Prostate gland (tissue), 2 donors: ENCODE measurements at regions not wholly inside any gene's neighbourhood (a gene's known extent, or its start where the extent isn't known, plus 50 kb on each side); places are given as distances from the start of the nearest gene placed in this dataset.
"Not testable (repeated sequence)": the region's sequence is repeated elsewhere in the genome, so short reads cannot be mapped to it uniquely, and the experiment has no call there.

Source experiments
- DNase-seq: peaks from one replicate; pipeline ENCODE4 v3.0.0-alpha.2; 2019; ENCODE audit warnings: low spot score
- H3K27ac ChIP-seq, 2 donors: fragments of 200-600 bp; sonication (generic); 2 replicates each; pipeline ENCODE4 v1.5.1; 2017 to 2019
- H3K27me3 ChIP-seq: fragments of 200-600 bp; sonication (generic); replicated peaks from 2 replicates; pipeline ENCODE4 v1.5.1; 2019; ENCODE audit not compliant: insufficient read depth
- H3K36me3 ChIP-seq, 2 donors: fragments of 200-600 bp; sonication (generic); 1 replicate in 1 of 2; 2 replicates in 1 of 2; pipeline versions ENCODE4 v1.5.1 to v1.8.1; 2017 to 2019
- H3K4me1 ChIP-seq: fragments of 200-600 bp; sonication (generic); replicated peaks from 2 replicates; pipeline ENCODE4 v1.5.1; 2019
- H3K4me3 ChIP-seq, 2 donors: fragments of 200-600 bp; sonication (generic); 2 replicates each; pipeline ENCODE4 v1.5.1; 2017 to 2019
- H3K9me3 ChIP-seq: fragments of 200-600 bp; sonication (generic); 2 replicates; pipeline ENCODE4 v1.5.1; 2017
- CTCF ChIP-seq, 4 experiments: fragments of 200-600 bp in 2 of 4; fragments of 450-650 bp in 2 of 4; sonication (generic) in 2 of 4; IDR thresholded peaks; 1 replicate in 3 of 4; 2 replicates in 1 of 4; pipeline ENCODE4 v1.5.1; 2016 to 2019; ENCODE audit warnings: antibody characterized with exemption in 4 of 4, mild to moderate bottlenecking in 2 of 4, moderate library complexity in 2 of 4
- POLR2A ChIP-seq: fragments of 450-650 bp; IDR thresholded peaks from one replicate; pipeline ENCODE4 v1.6.1; 2016; ENCODE audit warnings: antibody characterized with exemption, mild to moderate bottlenecking
- POLR2AphosphoS5 ChIP-seq: sonication (generic); formaldehyde crosslinking; IDR thresholded peaks from one replicate; pipeline ENCODE4 v1.6.1; 2017; ENCODE audit warnings: antibody characterized with exemption
- WGBS: methylation state at CpG from one replicate; pipeline ENCODE4 v1.1.5; 2018; 5-methylcytosine and 5-hydroxymethylcytosine counted together
- intact Hi-C: fragments of 100-400 bp; cut with DNase I; formaldehyde crosslinking; loops from one replicate; pipeline ENCODE4 v1.14.2; 2022

DNA sequence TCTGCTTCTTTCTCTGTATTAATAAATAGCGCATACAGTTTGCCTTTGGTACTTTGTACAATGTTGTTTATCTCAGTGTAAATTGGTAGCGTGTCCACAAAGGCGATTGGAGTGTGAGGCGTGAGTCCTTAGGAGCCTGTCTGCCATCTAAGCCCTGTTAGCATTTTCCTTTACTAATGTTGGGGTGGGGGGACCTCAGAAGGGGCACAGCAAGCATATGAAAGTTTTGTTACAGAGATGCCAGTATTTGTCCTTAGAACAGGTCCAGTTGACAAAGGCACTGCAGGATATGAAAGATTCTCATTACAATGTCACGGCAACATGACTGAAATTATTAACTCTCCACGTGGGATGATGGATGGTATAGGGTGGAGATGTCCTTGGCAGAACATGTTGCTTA, 796.8 kb upstream of the TPTE start:
- H3K36me3 ChIP-seq, H3K27ac ChIP-seq, intact Hi-C loops, H3K4me3 ChIP-seq, H3K9me3 ChIP-seq, H3K27me3 ChIP-seq, H3K4me1 ChIP-seq, DNase-seq: not testable (repeated sequence)
- 57% methylated on average over 6 of the region's 6 CpGs for WGBS

DNA sequence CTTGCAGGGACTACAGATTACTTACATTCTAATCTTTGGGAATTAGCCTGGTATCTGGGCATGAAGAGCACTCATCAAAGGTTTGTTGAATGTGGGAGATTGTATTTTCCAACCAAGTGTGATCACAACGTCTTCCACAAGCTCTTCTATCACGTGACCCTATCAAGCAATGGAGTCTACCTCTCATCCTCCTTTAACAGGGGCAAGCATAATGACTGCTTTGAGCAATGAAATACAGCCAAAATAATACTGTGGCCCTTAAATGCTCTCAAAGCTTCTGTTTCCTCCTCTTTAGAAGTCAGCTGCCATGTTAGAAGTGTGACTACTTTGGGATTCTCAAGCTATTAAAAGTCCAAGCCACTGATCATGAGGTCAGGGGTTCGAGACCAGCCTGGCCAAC, 794.2 kb upstream of the TPTE start:
- WGBS = 29% methylated on average over 3 of the region's 3 CpGs
- H3K27ac ChIP-seq, H3K4me1 ChIP-seq, intact Hi-C loops, H3K27me3 ChIP-seq, H3K4me3 ChIP-seq, H3K36me3 ChIP-seq, H3K9me3 ChIP-seq, DNase-seq: not testable (repeated sequence)

DNA sequence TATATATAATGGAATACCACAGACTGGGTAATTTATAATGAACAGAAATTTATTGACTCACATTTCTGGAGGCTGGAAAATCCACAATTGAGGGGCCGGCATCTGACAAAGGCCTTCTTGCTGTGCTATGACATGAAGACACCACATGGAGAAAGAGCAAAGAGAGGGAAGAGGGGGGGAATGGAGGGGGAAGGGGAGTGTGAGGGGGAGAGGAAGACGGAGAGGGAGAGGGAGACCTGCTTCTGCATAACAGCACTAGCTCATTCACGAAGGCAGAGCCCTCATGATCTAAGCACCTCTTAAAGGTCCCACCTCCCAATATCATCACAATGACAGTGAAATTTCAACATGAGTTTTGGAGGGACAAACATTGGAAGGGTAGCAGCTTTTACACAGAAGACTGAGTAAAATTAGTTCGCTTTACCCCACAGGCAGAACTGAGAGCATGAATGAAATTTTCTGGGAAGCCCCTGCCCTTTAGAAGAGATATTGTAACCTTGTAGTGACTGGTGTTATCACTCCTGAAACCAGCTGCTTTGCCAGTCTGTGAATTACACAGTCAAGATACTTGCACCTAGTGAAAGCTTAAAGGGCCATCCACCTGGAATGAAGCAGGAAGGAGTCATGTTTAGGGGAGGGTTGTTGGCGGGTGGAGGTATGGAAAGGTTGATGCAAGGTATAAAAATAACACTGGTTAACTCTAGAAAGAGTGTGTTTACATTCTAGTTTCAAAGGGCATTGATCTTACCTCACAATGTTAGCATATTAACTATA, 793.0 kb upstream of the TPTE start:
- intact Hi-C loops, H3K27ac ChIP-seq, H3K27me3 ChIP-seq, DNase-seq, H3K4me3 ChIP-seq, H3K36me3 ChIP-seq, H3K9me3 ChIP-seq, H3K4me1 ChIP-seq: not testable (repeated sequence)
- WGBS = 50% methylated on average over 5 of the region's 5 CpGs

DNA sequence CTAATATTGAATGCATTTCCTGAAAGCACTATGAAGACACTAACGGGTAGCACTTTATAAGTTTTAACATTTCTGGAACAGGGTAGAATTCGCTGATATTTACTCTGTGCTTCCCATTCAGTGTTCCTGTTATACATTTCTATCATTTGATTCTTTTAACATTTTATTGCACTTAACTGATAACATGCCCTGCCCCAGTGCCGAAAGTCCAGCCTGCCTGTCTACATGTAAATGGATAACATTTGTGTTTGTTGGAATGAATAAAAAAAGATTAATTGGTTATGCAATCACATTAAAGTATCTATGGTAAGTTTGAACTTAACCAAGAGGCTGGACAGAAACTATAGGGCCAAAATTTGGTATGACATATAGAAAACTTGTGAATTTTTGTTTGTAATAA, 790.5 kb upstream of the TPTE start:
- H3K27me3 ChIP-seq = no peaks in the 10 kb centered on the region
- WGBS = 73% methylated on average over 3 of the region's 3 CpGs
- no peaks in the 10 kb centered on the region for H3K4me1 ChIP-seq
- no peak for DNase-seq
- TF ChIP-seq CTCF (IDR thresholded peaks at IDR 0.05) (no peak), POLR2AphosphoS5 (no peak), POLR2A (no peak)
- no peaks in the 10 kb centered on the region for H3K9me3 ChIP-seq
- no peak overlapping the region for H3K27ac ChIP-seq
- no peaks in the 10 kb centered on the region for H3K36me3 ChIP-seq
- intact Hi-C loops = no loop called here
- no peak overlapping the region for H3K4me3 ChIP-seq

DNA sequence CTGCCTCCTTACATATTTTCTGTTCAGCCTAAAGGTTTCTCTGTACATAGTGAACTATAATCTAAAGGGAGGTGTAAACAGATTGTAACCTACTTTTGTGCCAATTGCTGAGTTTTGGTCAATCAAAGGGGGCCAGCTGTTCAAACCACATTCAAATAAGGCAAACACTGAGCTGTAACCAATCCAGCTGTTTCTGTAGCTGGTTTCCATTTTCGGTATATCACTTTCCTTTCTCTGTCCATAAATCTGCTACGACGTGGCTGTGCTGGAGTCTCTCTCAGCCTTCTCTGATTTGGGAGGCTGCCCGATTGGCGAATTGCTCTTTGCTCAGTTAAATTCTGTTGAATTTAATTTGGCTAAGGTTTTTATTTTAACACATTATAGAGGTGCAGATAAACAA, 790.1 kb upstream of the TPTE start:
- H3K36me3 ChIP-seq, DNase-seq, H3K4me1 ChIP-seq, H3K9me3 ChIP-seq, H3K4me3 ChIP-seq, intact Hi-C loops, H3K27ac ChIP-seq, H3K27me3 ChIP-seq: not testable (repeated sequence)
- 63% methylated on average over 5 of the region's 5 CpGs for WGBS

DNA sequence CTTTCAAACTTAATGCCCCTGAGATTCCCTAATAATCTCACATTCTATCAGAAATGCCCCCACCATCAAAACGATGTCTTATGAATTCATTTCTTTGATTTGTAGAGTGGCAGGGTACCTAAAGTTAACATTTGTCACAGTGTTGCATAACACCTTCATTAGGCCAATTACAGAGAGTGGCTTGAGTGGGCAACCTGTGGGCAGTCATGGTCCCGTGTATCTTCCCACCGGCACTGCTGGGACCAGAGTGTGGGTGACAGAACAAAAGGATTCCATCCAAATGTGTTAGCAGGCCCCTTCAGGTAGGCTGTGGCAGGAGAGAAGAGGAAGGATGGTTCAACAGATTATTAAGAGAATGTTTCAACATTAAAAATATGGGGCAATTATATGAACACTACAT, 788.8 kb upstream of the TPTE start:
- H3K4me1 ChIP-seq, H3K27me3 ChIP-seq, H3K9me3 ChIP-seq, H3K36me3 ChIP-seq, H3K27ac ChIP-seq, intact Hi-C loops, H3K4me3 ChIP-seq, DNase-seq: not testable (repeated sequence)
- 53% methylated on average over 3 of the region's 3 CpGs for WGBS

DNA sequence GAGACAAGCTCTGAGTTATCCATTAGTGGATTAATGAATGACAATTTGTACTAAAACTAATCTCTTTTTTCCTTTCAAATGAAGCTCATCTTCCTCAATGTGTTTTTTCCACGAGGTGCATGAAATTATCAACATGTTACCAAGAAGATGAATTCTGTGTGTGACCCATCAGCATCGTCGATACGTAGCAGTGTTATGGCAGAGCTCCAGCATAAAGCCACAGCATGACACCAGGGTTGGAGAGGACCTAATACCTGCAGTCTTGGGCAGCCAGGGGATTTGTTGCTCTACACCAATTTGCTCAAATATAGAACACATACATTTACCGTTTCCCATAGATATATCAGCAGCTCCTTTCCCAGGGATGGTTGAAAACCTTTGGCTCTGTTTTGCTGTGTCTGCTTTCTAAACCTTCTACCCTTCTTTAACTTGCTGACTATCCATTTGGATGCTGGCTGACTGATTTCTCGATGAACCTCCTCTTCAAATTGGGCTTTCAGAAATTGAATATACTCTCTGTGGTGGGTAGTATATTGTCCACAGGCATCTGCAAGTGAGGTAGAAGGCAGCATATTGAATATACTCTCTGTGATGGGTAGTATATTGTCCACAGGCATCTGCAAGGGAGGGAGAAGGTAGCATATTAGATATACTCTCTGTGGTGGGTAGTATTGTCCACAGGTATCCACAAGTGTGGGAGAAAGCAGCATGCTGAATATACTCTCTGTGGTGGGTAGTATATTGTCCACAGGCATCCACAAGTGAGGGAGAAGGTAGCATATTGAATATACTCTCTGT, 787.4 kb upstream of the TPTE start:
- H3K27ac ChIP-seq, H3K27me3 ChIP-seq, intact Hi-C loops, DNase-seq, H3K36me3 ChIP-seq, H3K4me1 ChIP-seq, H3K9me3 ChIP-seq, H3K4me3 ChIP-seq: not testable (repeated sequence)
- WGBS = 69% methylated on average over 6 of the region's 6 CpGs

DNA sequence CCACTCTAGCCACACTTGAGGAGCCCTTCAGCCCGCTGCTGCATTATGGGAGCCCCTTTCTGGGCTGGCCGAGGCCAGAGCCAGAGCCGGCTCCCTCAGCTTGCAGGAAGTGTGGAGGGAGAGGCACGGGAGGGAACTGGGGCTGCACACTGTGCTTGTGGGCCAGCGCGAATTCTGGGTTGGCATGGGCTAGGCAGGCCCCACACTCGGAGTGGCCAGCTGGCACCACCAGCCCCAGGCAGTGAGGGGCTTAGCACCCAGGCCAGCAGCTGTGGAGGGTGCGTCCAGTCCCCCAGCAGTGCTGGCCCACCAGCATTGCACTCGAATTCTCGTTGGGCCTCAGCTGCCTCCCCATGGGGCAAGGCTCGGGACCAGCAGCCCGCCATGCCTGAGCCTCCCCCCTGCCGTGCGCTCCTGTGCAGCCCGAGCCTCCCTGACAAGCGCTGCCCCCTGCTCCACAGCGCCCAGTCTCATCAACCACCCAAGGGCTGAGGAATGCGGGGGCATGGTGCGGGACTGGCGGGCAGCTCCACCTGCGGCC, 785.9 kb upstream of the TPTE start:
- Histone ChIP-seq H3K36me3 (no peaks in the 10 kb centered on the region), H3K27me3 (no peaks in the 10 kb centered on the region), H3K27ac (no peak overlapping the region), H3K4me3 (no peak overlapping the region), H3K4me1 (no peaks in the 10 kb centered on the region), H3K9me3 (no peaks in the 10 kb centered on the region)
- TF ChIP-seq POLR2AphosphoS5 = no peak
- TF ChIP-seq POLR2A = no peak
- no peak for TF ChIP-seq CTCF (IDR thresholded peaks at IDR 0.05)
- WGBS = 70% methylated on average over 21 of the region's 21 CpGs
- DNase-seq = no peak
- intact Hi-C loops = no loop called here

DNA sequence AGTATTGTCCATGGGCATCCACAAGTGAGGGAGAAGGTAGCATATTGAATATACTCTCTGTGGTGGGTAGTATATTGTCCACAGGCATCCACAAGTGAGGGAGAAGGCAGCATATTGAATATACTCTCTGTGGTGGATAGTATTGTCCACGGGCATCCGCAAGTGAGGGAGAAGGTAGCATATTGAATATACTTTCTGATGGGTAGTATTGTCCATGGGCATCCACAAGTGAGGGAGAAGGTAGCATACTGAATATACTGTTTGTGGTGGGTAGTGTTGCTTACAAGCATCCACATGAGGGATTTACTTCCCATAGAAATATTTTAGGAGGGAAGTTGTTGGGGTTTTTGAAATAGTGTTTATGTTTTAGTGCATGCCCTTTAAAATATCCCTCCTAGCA, 784.1 kb upstream of the TPTE start:
- H3K36me3 ChIP-seq, H3K27me3 ChIP-seq, DNase-seq, H3K9me3 ChIP-seq, H3K4me3 ChIP-seq, H3K4me1 ChIP-seq, intact Hi-C loops, H3K27ac ChIP-seq: not testable (repeated sequence)
- WGBS = 76% methylated on average over 2 of the region's 2 CpGs

DNA sequence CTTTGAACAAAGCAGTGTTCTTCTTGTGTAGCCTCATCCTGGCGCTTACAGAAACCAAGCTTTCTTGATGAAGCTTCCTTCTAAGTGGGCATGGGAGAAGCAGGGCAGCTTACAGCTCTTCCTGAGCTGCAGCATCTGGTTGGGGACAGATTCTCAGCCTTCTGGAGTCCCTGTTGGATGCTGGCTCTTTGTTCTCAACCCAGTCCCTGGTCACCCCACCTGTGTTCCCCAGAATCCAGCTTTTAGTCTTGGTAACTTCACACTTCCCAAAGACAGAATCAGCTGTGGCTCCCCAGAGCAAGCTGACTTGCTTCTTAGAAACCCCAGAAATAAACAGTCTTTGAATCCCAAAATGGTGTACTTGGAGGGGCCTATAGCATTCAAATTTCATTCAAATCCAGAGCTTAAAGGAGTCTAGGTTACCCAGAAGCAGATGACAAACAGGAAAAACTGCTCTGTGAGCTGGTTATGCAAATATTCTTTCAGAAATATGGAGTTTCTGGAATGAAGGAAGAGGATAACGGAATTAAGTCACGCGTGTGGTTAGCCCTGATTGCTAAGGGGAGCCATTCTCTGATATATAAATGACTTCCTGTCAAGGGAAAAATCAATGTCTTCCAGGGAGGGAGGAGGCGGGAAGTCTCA, 783.4 kb upstream of the TPTE start:
- DNase-seq, H3K27me3 ChIP-seq, intact Hi-C loops, H3K4me1 ChIP-seq, H3K4me3 ChIP-seq, H3K36me3 ChIP-seq, H3K9me3 ChIP-seq, H3K27ac ChIP-seq: not testable (repeated sequence)
- 44% methylated on average over 5 of the region's 5 CpGs for WGBS
